C4-2B (cell line): ENCODE measurements at regions not wholly inside any gene's neighbourhood (a gene's known extent, or its start where the extent isn't known, plus 50 kb on each side); places are given as distances from the start of the nearest gene placed in this dataset.

Experiments used
- H3K27ac ChIP-seq: fragments of 450-650 bp; 2 replicates; pipeline ENCODE4 v1.5.1; 2017
- ZFX ChIP-seq: fragments of 450-650 bp; IDR thresholded peaks from 2 replicates; pipeline ENCODE4 v1.6.1; 2017
- TF ChIP-seq, protein P1 (sequence below): fragments of 450-650 bp; conservative IDR thresholded peaks from 2 replicates; pipeline ENCODE4 v1.5.1; 2017; ENCODE audit warnings: mild to moderate bottlenecking

DNA sequence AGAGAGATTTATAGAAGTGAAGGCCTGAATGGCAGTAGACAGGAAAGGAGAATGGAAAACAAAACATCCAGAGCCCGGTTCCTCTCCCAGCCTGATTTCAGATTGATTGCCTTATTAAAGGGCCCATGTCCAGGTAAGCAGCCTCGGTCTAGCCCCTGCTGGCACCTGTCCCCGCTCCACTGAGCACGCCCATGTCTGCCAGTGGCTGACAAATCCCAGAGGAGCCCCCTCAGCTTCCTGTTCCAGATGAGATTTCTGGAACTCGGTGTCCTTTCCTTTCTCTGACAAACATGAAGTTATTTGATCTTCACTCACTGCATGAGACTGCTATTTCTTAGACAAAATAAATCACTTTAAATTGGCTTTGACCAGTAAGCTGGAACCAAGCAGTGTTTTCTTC, 187.0 kb upstream of the ADCY2 start:
- TF ChIP-seq, protein P1, sequence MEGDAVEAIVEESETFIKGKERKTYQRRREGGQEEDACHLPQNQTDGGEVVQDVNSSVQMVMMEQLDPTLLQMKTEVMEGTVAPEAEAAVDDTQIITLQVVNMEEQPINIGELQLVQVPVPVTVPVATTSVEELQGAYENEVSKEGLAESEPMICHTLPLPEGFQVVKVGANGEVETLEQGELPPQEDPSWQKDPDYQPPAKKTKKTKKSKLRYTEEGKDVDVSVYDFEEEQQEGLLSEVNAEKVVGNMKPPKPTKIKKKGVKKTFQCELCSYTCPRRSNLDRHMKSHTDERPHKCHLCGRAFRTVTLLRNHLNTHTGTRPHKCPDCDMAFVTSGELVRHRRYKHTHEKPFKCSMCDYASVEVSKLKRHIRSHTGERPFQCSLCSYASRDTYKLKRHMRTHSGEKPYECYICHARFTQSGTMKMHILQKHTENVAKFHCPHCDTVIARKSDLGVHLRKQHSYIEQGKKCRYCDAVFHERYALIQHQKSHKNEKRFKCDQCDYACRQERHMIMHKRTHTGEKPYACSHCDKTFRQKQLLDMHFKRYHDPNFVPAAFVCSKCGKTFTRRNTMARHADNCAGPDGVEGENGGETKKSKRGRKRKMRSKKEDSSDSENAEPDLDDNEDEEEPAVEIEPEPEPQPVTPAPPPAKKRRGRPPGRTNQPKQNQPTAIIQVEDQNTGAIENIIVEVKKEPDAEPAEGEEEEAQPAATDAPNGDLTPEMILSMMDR = no peak
- no peak for TF ChIP-seq ZFX

DNA sequence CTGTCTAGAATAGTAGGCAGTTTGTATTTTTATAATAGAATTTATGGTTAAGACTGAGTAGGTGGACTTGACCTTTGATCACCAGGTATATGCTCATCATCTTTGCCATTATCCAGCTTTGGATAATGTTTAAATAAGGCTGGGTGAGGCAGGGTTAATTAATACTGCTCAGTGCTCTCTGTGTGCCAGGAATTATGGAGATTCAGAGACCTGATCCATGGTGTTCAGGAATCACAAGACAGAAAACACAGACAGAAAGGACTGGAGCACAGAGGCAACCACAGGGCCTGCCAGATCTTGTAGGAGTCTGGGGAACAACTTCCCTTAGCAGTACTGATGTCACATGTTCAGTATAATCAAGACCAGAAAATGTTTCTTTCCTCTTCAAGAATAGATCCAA, 186.3 kb upstream of the ADCY2 start:
- TF ChIP-seq, protein P1 = no peak
- no peak for TF ChIP-seq ZFX
- no peak overlapping the region for H3K27ac ChIP-seq

More for the DNA sequence above, 187.0 kb upstream of the ADCY2 start:
- H3K27ac ChIP-seq = no peak overlapping the region

DNA sequence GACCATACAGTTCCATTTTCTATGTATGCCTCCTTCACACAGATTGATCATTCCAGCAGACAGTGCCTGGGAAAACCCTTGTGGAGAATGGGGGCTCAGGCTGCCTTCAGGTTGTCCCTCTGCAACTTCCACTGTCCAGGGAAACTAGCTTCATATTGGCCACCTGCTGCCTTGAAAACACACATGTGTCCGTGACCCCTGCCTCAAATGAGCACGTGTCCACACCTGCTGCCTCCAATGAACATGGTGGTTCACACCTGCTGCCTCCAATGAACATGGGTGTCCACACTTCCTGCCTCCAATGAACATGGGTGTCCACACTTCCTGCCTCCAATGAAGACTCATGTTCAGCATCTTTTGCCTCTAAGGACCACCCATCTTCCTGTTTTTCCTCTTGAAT, 185.4 kb upstream of the ADCY2 start:
- no peak overlapping the region for H3K27ac ChIP-seq
- TF ChIP-seq ZFX = no peak

DNA sequence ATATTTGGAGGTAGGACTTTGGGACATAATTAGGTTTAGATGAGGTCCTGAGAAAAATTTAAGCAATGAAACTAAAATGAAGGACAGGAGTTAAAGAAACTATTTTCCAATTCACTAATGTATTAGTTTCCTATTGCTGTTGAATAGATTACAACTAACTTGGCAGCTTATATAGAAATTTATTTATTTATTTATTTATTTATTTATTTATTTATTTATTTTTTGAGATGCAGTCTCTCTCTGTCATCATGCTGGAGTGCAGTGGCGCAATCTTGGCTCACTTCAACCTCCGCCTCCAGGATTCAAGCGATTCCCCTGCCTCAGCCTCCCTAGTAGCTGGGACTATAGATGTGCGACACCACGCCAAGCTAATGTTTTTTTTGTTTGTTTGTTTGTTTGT, 182.4 kb upstream of the ADCY2 start:
- H3K27ac ChIP-seq = no peak overlapping the region
- TF ChIP-seq ZFX = no peak
- TF ChIP-seq, protein P1 = no peak

DNA sequence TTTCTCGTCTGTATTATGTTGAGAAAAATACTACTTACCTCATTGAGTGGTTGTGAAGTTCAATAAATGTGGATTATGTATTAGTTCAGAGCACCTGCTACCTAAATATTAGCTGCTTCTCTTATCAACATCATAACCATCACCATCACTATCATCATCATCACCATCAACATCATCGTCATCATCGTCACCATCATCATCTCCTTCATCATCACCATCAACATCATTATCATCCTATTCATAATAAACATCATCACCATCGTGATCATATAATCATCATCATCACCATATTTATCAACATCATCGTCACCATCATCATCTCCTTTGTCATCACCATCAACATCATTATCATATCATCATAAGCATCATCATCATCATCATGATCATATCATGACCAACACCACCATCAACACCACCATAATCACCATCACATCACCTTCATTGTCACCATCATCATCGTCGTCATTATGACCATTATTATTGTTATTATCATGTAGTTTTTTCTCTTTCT, 181.0 kb upstream of the ADCY2 start:
- TF ChIP-seq, protein P1 = no peak
- H3K27ac ChIP-seq = no peak overlapping the region

DNA sequence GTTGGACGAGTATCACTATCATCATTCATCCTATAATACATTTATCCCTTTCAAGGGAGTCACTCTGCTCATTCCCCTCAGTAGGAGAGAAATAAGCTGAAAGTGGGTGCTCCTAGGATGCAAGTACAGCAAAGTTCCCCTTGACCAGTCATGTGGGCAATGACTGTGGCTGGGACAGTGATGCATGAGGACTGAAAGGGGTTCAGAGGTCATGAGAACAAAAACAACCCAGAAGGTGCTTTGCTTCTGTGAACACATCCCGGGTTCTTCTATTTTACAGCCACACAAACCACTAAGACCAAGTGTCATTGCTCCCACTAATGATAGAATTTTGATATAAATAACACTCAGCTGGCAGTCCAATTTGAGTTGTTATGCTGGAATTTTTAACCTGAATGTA, 177.8 kb upstream of the ADCY2 start:
- TF ChIP-seq, protein P1 = no peak
- TF ChIP-seq ZFX = no peak
- no peak overlapping the region for H3K27ac ChIP-seq

DNA sequence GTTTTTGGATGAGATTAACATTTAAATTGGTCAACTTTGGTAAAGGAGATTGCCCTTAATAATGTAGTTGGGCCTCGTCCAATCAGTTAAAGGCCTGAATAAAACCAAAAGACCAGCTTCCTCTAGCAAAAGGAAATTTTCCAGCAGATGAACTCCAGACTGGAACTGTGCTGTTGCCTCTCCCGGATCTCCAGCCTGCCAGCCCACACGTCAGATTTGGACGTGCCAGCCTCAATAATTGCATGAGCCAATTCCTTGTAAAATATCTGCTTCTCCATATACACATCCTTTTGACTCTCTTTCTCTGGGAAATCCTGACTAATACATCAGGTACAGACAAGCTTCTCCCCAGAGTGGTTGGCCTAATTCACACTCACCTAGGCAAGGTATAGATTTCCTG, 175.8 kb upstream of the ADCY2 start:
- TF ChIP-seq ZFX = no peak
- TF ChIP-seq, protein P1 = no peak
- H3K27ac ChIP-seq = no peak overlapping the region

DNA sequence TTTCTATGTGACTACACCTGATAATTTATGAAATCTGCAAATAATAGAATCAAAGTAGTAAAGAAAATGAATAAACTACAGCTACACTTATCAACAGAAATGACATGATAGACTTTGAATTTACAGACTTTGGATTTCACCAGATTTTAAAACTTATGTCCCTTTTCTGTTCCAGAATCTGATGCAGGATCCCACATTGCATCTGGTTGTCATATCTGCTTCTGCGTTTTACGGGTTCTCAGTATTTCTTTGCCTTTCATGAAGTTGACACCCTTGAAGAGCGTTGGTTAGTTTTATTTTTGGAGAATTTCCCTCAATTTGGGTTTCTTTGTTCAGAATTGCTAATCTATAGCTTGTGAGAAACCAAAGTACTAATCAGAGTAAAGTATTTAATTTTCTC, 174.9 kb upstream of the ADCY2 start:
- H3K27ac ChIP-seq = no peak overlapping the region
- TF ChIP-seq ZFX = no peak
- TF ChIP-seq, protein P1 = no peak
